Sigmoid colon (tissue), 4 donors: ENCODE measurements at regions not wholly inside any gene's neighbourhood (a gene's known extent, or its start where the extent isn't known, plus 50 kb on each side); places are given as distances from the start of the nearest gene placed in this dataset.
"Not testable (repeated sequence)": the region's sequence is repeated elsewhere in the genome, so short reads cannot be mapped to it uniquely, and the experiment has no call there.

Experiments used
- POLR2A ChIP-seq, 2 donors: fragments of 450-650 bp; IDR thresholded peaks; one replicate each; pipeline ENCODE4 v1.6.1; 2016; ENCODE audit warnings: antibody characterized with exemption in 2 of 2, mild to moderate bottlenecking in 2 of 2, moderate library complexity in 2 of 2
- POLR2AphosphoS5 ChIP-seq, 4 donors: sonication (generic); formaldehyde crosslinking; IDR thresholded peaks; one replicate each; pipeline ENCODE4 v1.6.1; 2017; ENCODE audit warnings: antibody characterized with exemption in 4 of 4
- TF ChIP-seq, protein P1 (sequence below), 4 experiments: fragments of 450-650 bp in 3 of 4; fragments of 200-600 bp in 1 of 4; IDR thresholded peaks; one replicate each; pipeline ENCODE4 v1.5.1; 2016 to 2019; ENCODE audit warnings: antibody characterized with exemption in 4 of 4, mild to moderate bottlenecking in 3 of 4, moderate library complexity in 2 of 4

- TF ChIP-seq, protein P1, sequence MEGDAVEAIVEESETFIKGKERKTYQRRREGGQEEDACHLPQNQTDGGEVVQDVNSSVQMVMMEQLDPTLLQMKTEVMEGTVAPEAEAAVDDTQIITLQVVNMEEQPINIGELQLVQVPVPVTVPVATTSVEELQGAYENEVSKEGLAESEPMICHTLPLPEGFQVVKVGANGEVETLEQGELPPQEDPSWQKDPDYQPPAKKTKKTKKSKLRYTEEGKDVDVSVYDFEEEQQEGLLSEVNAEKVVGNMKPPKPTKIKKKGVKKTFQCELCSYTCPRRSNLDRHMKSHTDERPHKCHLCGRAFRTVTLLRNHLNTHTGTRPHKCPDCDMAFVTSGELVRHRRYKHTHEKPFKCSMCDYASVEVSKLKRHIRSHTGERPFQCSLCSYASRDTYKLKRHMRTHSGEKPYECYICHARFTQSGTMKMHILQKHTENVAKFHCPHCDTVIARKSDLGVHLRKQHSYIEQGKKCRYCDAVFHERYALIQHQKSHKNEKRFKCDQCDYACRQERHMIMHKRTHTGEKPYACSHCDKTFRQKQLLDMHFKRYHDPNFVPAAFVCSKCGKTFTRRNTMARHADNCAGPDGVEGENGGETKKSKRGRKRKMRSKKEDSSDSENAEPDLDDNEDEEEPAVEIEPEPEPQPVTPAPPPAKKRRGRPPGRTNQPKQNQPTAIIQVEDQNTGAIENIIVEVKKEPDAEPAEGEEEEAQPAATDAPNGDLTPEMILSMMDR (IDR thresholded peaks at IDR 0.05): not testable (repeated sequence)
- TF ChIP-seq POLR2AphosphoS5, POLR2A (IDR thresholded peaks at IDR 0.05): not testable (repeated sequence)
These were observed 539.0 kb downstream of the GOLGA6L6 start for GRCh38 chr15:20002560-20002959.
